IMR-90 (cell line): ENCODE measurements at regions not wholly inside any gene's neighbourhood (a gene's known extent, or its start where the extent isn't known, plus 50 kb on each side); places are given as distances from the start of the nearest gene placed in this dataset.

Source experiments
- ATAC-seq: fragments of 200-7000 bp; cut with Tn5 transposase; 2 replicates; pipeline ENCODE4 v1.9.1; 2020; ENCODE audit warnings: low read depth, mild to moderate bottlenecking, moderate library complexity
- BruUV-seq: library from RNA; stranded (reverse); fragments of 400-500 nt; replicated peaks from 2 replicates; lab custom pipeline; 2021; lab: Mats Ljungman, UMichigan
- CTCF ChIA-PET: fragments of 300-600 bp; formaldehyde crosslinking; extraction: SDS; loops from one replicate; lab custom pipeline; 2021; ENCODE audit warnings: antibody characterized with exemption; lab: Yijun Ruan, JAX
- POLR2A ChIA-PET: fragments of 300-600 bp; sonication (Branson Sonifier 250); formaldehyde crosslinking; loops from one replicate; lab custom pipeline; 2022; ENCODE audit warnings: antibody characterized with exemption; ENCODE audit not compliant: unreplicated experiment; lab: Charles Lee
- DNase-seq: peaks from one replicate; pipeline ENCODE4 v3.0.0; 2013
- H2AFZ ChIP-seq: replicated peaks from 2 replicates; pipeline ENCODE3; 2013; ENCODE audit warnings: low read length, mild to moderate bottlenecking; ENCODE audit not compliant: poor library complexity
- H2AK5ac ChIP-seq: 2 replicates; pipeline ENCODE4 v1.6.1; 2013; ENCODE audit warnings: low read depth, low read length, inconsistent platforms
- H2AK9ac ChIP-seq: replicated peaks from 2 replicates; pipeline ENCODE3; 2013; ENCODE audit warnings: mild to moderate bottlenecking, low read depth, low read length, moderate library complexity; ENCODE audit not compliant: poor library complexity
- H2BK120ac ChIP-seq: 2 replicates; pipeline ENCODE4 v1.6.1; 2013; ENCODE audit warnings: low read depth, low read length, inconsistent platforms
- H2BK15ac ChIP-seq: 3 replicates; pipeline ENCODE4 v1.6.1; 2013; ENCODE audit warnings: low read depth, low read length, inconsistent platforms
- H2BK20ac ChIP-seq: 2 replicates; pipeline ENCODE4 v1.6.1; 2013; ENCODE audit warnings: low read depth, mild to moderate bottlenecking, inconsistent platforms, low read length, moderate library complexity
- H2BK5ac ChIP-seq: 2 replicates; pipeline ENCODE4 v1.6.1; 2013; ENCODE audit warnings: mild to moderate bottlenecking, low read depth, low read length, inconsistent platforms; ENCODE audit not compliant: poor library complexity, severe bottlenecking
- H3K14ac ChIP-seq: replicated peaks from 2 replicates; pipeline ENCODE4 v1.6.1; 2013; ENCODE audit warnings: low read depth, low read length, inconsistent platforms
- H3K18ac ChIP-seq: 2 replicates; pipeline ENCODE4 v1.6.1; 2013; ENCODE audit warnings: low read depth, low read length, control low read depth
- H3K23ac ChIP-seq: 2 replicates; pipeline ENCODE4 v1.6.1; 2013; ENCODE audit warnings: low read depth, low read length, inconsistent platforms
- H3K27ac ChIP-seq: 2 replicates; pipeline ENCODE4 v1.5.1; 2013; ENCODE audit warnings: mild to moderate bottlenecking, control low read depth, low read length; ENCODE audit not compliant: insufficient read depth
- H3K27me3 ChIP-seq: 2 replicates; pipeline ENCODE4 v1.6.1; 2013; ENCODE audit warnings: low read length; ENCODE audit not compliant: control insufficient read depth, insufficient read depth
- H3K36me3 ChIP-seq: 2 replicates; pipeline ENCODE4 v1.6.1; 2013; ENCODE audit warnings: low read length, mixed read lengths; ENCODE audit not compliant: control insufficient read depth, insufficient read depth
- H3K4ac ChIP-seq: 2 replicates; pipeline ENCODE4 v1.6.1; 2013; ENCODE audit warnings: low read depth, low read length, inconsistent platforms
- H3K4me1 ChIP-seq: 2 replicates; pipeline ENCODE4 v1.6.1; 2013; ENCODE audit warnings: low read length, mixed read lengths; ENCODE audit not compliant: control insufficient read depth, insufficient read depth
- H3K4me2 ChIP-seq: 2 replicates; pipeline ENCODE4 v1.6.1; 2013; ENCODE audit warnings: low read depth, mild to moderate bottlenecking, control low read depth, low read length, moderate library complexity
- H3K4me3 ChIP-seq: 2 replicates; pipeline ENCODE4 v1.5.1; 2013; ENCODE audit warnings: low read depth, mild to moderate bottlenecking, control low read depth, low read length, moderate library complexity; ENCODE audit not compliant: insufficient read depth
- H3K56ac ChIP-seq: 2 replicates; pipeline ENCODE4 v1.6.1; 2013; ENCODE audit warnings: low read length, inconsistent platforms; ENCODE audit not compliant: insufficient read depth; ENCODE audit errors: extremely low read depth
- H3K79me1 ChIP-seq, 2 experiments: 2 replicates each; pipeline ENCODE4 v1.6.1; 2013; ENCODE audit warnings: low read length in 2 of 2, inconsistent platforms in 1 of 2, low read depth in 1 of 2
- H3K9ac ChIP-seq: 2 replicates; pipeline ENCODE4 v1.6.1; 2013; ENCODE audit warnings: low read depth, low read length, control low read depth
- H3K9me1 ChIP-seq: 2 replicates; pipeline ENCODE4 v1.6.1; 2013; ENCODE audit warnings: low read length, inconsistent platforms; ENCODE audit not compliant: insufficient read depth
- H3K9me3 ChIP-seq: 2 replicates; pipeline ENCODE4 v1.6.1; 2013; ENCODE audit warnings: low read length; ENCODE audit not compliant: control insufficient read depth, insufficient read depth
- H4K20me1 ChIP-seq: 2 replicates; pipeline ENCODE4 v1.6.1; 2013; ENCODE audit warnings: low read length, inconsistent platforms; ENCODE audit not compliant: insufficient read depth
- H4K5ac ChIP-seq: 2 replicates; pipeline ENCODE4 v1.6.1; 2013; ENCODE audit warnings: mild to moderate bottlenecking, low read depth, low read length, control low read depth
- H4K8ac ChIP-seq, 2 experiments: 2 replicates each; pipeline ENCODE4 v1.6.1; 2013; ENCODE audit warnings: low read depth in 2 of 2, low read length in 2 of 2, control low read depth in 1 of 2, inconsistent platforms in 1 of 2
- H4K91ac ChIP-seq: 2 replicates; pipeline ENCODE4 v1.6.1; 2013; ENCODE audit warnings: low read depth, low read length, inconsistent platforms; ENCODE audit not compliant: insufficient read depth
- ELK1 ChIP-seq: fragments of 150-350 bp; IDR thresholded peaks from 2 replicates; pipeline ENCODE4 v1.6.1; 2016; ENCODE audit warnings: low read depth, mild to moderate bottlenecking, low read length, moderate library complexity, borderline replicate concordance
- USF2 ChIP-seq: fragments of 150-350 bp; IDR thresholded peaks from 2 replicates; pipeline ENCODE4 v1.6.1; 2017; ENCODE audit warnings: mild to moderate bottlenecking, antibody characterized with exemption, low read length, low read depth
- dilution Hi-C: fragments of 300-500 bp; cut with HindIII; formaldehyde crosslinking; loops from one replicate; pipeline ENCODE4 v1.14.3; 2018; ENCODE audit warnings: low sequenced_read_pairs; ENCODE audit not compliant: unreplicated experiment
- in situ Hi-C: fragments of 300-500 bp; cut with MboI; formaldehyde crosslinking; loops from 3 replicates; pipeline ENCODE4 v1.14.3; 2019; ENCODE audit warnings: low sequenced_read_pairs, inconsistent platforms, mixed read lengths
- intact Hi-C: fragments of 100-400 bp; cut with micrococcal nuclease; formaldehyde crosslinking; loops from 2 replicates; pipeline ENCODE4 v1.10.0; 2022

GRCh38 chrX:20500949-20501348 lies 234.2 kb upstream of the RPS6KA3 start:
- no peak for ATAC-seq
- Histone ChIP-seq H3K4me3 (no peak overlapping the region), H4K8ac (no peak overlapping the region), H4K20me1 (no peaks in the 10 kb centered on the region), H3K4me2 (no peak overlapping the region), H3K9ac (no peak overlapping the region), H3K4me1 (peaks cover 5% of the 10 kb centered on the region), H3K27ac (no peak overlapping the region), H3K36me3 (no peaks in the 10 kb centered on the region), H3K9me1 (no peaks in the 10 kb centered on the region; the same call in 1 of the 2 replicates), H3K14ac (no peak overlapping the region), H3K9me3 (no peaks in the 10 kb centered on the region), H2BK15ac (no peak overlapping the region), H3K18ac (no peak overlapping the region), H2AFZ (no peak overlapping the region), H2BK5ac (no peak overlapping the region), H3K56ac (no peak overlapping the region), H2BK20ac (no peak overlapping the region), H4K5ac (no peak overlapping the region), H2AK9ac (no peak overlapping the region), H2AK5ac (no peak overlapping the region), H3K23ac (no peak overlapping the region), H2BK120ac (no peak overlapping the region), H3K4ac (no peak overlapping the region), H3K27me3 (no peaks in the 10 kb centered on the region), H4K91ac (no peak overlapping the region), H3K79me1 (no peaks in the 10 kb centered on the region)
- dilution Hi-C loops (no loop called here), intact Hi-C loops (no loop called here), in situ Hi-C loops (no loop called here)
- POLR2A ChIA-PET: no interaction called here
- TF ChIP-seq USF2 (no peak), ELK1 (no peak)
- no TSS peak for BruUV-seq
- no peak for DNase-seq
- CTCF ChIA-PET: no interaction called here
